SK-N-SH treated with all-trans-retinoic acid at 6 μM for 48 hours (cell line): ENCODE measurements at regions not wholly inside any gene's neighbourhood (a gene's known extent, or its start where the extent isn't known, plus 50 kb on each side); places are given as distances from the start of the nearest gene placed in this dataset.

Experiments
- ATAC-seq: fragments of 200-7000 bp; cut with Tn5 transposase; 3 replicates; pipeline ENCODE4 v1.9.1; 2020; ENCODE audit warnings: mild to moderate bottlenecking, moderate library complexity
- ARNTL ChIP-seq: fragments of 450-650 bp; formaldehyde crosslinking; IDR thresholded peaks from 2 replicates; pipeline ENCODE4 v1.5.0; 2020; ENCODE audit warnings: low read depth, mild to moderate bottlenecking, moderate library complexity, borderline replicate concordance
- BACH2 ChIP-seq: fragments of 250-450 bp; sonication (Bioruptor Pico); IDR thresholded peaks from 2 replicates; pipeline ENCODE4 v1.9.0; 2021; ENCODE audit warnings: mild to moderate bottlenecking, borderline replicate concordance
- CSDC2 ChIP-seq: fragments of 250-450 bp; sonication (Bioruptor Pico); IDR thresholded peaks from 2 replicates; pipeline ENCODE4 v1.5.0; 2020; ENCODE audit warnings: mild to moderate bottlenecking, moderate library complexity
- ESRRG ChIP-seq: fragments of 250-450 bp; sonication (Bioruptor Pico); IDR thresholded peaks from 2 replicates; pipeline ENCODE4 v1.6.1; 2021; ENCODE audit warnings: mild to moderate bottlenecking
- GLIS3 ChIP-seq: fragments of 250-450 bp; sonication (Bioruptor Pico); IDR thresholded peaks from 2 replicates; pipeline ENCODE4 v1.5.0; 2020; ENCODE audit warnings: mild to moderate bottlenecking, moderate library complexity
- ISL1 ChIP-seq: fragments of 250-450 bp; sonication (Bioruptor Pico); IDR thresholded peaks from 2 replicates; pipeline ENCODE4 v2.1.2; 2022; ENCODE audit warnings: mild to moderate bottlenecking, moderate library complexity
- OSR1 ChIP-seq: fragments of 250-450 bp; sonication (Bioruptor Pico); IDR thresholded peaks from 2 replicates; pipeline ENCODE4 v1.8.0; 2022; ENCODE audit warnings: moderate library complexity, mild to moderate bottlenecking, inconsistent platforms
- PPARA ChIP-seq: fragments of 250-450 bp; sonication (Bioruptor Pico); IDR thresholded peaks from 2 replicates; pipeline ENCODE4 v1.5.0; 2020; ENCODE audit warnings: mild to moderate bottlenecking, borderline replicate concordance
- RARB ChIP-seq: fragments of 250-450 bp; sonication (Bioruptor Pico); IDR thresholded peaks from 2 replicates; pipeline ENCODE4 v1.8.0; 2021; ENCODE audit warnings: mild to moderate bottlenecking, moderate library complexity
- TCF4 ChIP-seq: fragments of 250-450 bp; sonication (Bioruptor Pico); IDR thresholded peaks from 2 replicates; pipeline ENCODE4 v1.8.0; 2021; ENCODE audit warnings: mild to moderate bottlenecking, moderate library complexity, borderline replicate concordance
- TOX ChIP-seq: fragments of 250-450 bp; sonication (Bioruptor Pico); IDR thresholded peaks from 2 replicates; pipeline ENCODE4 v1.8.0; 2021; ENCODE audit warnings: mild to moderate bottlenecking, moderate library complexity, borderline replicate concordance
- ZC3H10 ChIP-seq: fragments of 250-450 bp; sonication (Bioruptor Pico); IDR thresholded peaks from 2 replicates; pipeline ENCODE4 v1.5.1; 2021; ENCODE audit warnings: mild to moderate bottlenecking, moderate library complexity
- ZFP3 ChIP-seq: fragments of 250-450 bp; sonication (Bioruptor Pico); IDR thresholded peaks from 2 replicates; pipeline ENCODE4 v1.5.0; 2020; ENCODE audit warnings: mild to moderate bottlenecking, moderate library complexity
- ZFP30 ChIP-seq: fragments of 450-650 bp; formaldehyde crosslinking; IDR thresholded peaks from 2 replicates; pipeline ENCODE4 v1.5.0; 2022; ENCODE audit warnings: mild to moderate bottlenecking, moderate library complexity
- ZNF565 ChIP-seq: fragments of 450-650 bp; formaldehyde crosslinking; conservative IDR thresholded peaks from 2 replicates; pipeline ENCODE4 v1.5.0; 2020; ENCODE audit warnings: low read depth, mild to moderate bottlenecking, moderate library complexity
- ZNF70 ChIP-seq: fragments of 450-650 bp; formaldehyde crosslinking; IDR thresholded peaks from 2 replicates; pipeline ENCODE4 v1.5.0; 2020; ENCODE audit warnings: mild to moderate bottlenecking, moderate library complexity
- TF ChIP-seq, protein P1 (sequence below): fragments of 250-450 bp; sonication (Bioruptor Pico); IDR thresholded peaks from 2 replicates; pipeline ENCODE4 v1.8.0; 2020; ENCODE audit warnings: mild to moderate bottlenecking, moderate library complexity, borderline replicate concordance
- TF ChIP-seq, protein P2 (sequence below): fragments of 250-450 bp; sonication (Bioruptor Pico); IDR thresholded peaks from 2 replicates; pipeline ENCODE4 v1.5.0; 2020; ENCODE audit warnings: mild to moderate bottlenecking, moderate library complexity
- TF ChIP-seq, protein P3 (sequence below): fragments of 250-450 bp; sonication (Bioruptor Pico); IDR thresholded peaks from 2 replicates; pipeline ENCODE4 v1.5.1; 2020; ENCODE audit warnings: low read depth, mild to moderate bottlenecking, moderate library complexity
- TF ChIP-seq, protein P4 (sequence below): fragments of 250-450 bp; sonication (Bioruptor Pico); IDR thresholded peaks from 2 replicates; pipeline ENCODE4 v1.5.1; 2021; ENCODE audit warnings: mild to moderate bottlenecking, moderate library complexity
- TF ChIP-seq, protein P5 (sequence below): fragments of 250-450 bp; sonication (Bioruptor Pico); IDR thresholded peaks from 2 replicates; pipeline ENCODE4 v1.8.0; 2021; ENCODE audit warnings: low read depth, mild to moderate bottlenecking, moderate library complexity, borderline replicate concordance

DNA sequence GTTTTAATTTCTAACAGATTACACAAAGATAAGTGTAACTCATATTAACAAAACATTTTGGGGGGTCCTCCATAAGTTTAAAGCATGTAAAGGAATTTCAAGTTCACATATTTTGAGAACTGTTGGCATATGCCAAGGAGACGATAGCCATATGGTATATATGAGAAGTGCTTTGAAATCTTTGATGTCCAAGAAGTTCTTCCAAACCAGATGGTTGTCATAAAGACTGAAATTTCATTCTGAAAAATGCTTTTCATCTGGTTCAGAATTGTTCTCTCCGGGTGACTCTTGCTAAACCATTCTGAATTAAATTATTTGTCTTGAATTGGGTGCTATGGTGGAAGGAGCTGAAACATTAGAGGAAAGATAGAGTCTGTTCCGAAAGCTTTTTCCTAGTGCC lies 513.0 kb upstream of the AKR1E2 start:
- ATAC-seq = no peak
- no peak for TF ChIP-seq ZC3H10 (CRISPR knock-in tag)
- no peak for TF ChIP-seq ARNTL (CRISPR knock-in tag)
- TF ChIP-seq BACH2 (CRISPR knock-in tag) = no peak
- TF ChIP-seq RARB = no peak
- TF ChIP-seq, protein P1, sequence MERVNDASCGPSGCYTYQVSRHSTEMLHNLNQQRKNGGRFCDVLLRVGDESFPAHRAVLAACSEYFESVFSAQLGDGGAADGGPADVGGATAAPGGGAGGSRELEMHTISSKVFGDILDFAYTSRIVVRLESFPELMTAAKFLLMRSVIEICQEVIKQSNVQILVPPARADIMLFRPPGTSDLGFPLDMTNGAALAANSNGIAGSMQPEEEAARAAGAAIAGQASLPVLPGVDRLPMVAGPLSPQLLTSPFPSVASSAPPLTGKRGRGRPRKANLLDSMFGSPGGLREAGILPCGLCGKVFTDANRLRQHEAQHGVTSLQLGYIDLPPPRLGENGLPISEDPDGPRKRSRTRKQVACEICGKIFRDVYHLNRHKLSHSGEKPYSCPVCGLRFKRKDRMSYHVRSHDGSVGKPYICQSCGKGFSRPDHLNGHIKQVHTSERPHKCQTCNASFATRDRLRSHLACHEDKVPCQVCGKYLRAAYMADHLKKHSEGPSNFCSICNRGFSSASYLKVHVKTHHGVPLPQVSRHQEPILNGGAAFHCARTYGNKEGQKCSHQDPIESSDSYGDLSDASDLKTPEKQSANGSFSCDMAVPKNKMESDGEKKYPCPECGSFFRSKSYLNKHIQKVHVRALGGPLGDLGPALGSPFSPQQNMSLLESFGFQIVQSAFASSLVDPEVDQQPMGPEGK (CRISPR knock-in tag) = no peak
- no peak for TF ChIP-seq PPARA
- no peak for TF ChIP-seq ESRRG (CRISPR knock-in tag)
- no peak for TF ChIP-seq ZNF565 (CRISPR knock-in tag)
- TF ChIP-seq, protein P2, sequence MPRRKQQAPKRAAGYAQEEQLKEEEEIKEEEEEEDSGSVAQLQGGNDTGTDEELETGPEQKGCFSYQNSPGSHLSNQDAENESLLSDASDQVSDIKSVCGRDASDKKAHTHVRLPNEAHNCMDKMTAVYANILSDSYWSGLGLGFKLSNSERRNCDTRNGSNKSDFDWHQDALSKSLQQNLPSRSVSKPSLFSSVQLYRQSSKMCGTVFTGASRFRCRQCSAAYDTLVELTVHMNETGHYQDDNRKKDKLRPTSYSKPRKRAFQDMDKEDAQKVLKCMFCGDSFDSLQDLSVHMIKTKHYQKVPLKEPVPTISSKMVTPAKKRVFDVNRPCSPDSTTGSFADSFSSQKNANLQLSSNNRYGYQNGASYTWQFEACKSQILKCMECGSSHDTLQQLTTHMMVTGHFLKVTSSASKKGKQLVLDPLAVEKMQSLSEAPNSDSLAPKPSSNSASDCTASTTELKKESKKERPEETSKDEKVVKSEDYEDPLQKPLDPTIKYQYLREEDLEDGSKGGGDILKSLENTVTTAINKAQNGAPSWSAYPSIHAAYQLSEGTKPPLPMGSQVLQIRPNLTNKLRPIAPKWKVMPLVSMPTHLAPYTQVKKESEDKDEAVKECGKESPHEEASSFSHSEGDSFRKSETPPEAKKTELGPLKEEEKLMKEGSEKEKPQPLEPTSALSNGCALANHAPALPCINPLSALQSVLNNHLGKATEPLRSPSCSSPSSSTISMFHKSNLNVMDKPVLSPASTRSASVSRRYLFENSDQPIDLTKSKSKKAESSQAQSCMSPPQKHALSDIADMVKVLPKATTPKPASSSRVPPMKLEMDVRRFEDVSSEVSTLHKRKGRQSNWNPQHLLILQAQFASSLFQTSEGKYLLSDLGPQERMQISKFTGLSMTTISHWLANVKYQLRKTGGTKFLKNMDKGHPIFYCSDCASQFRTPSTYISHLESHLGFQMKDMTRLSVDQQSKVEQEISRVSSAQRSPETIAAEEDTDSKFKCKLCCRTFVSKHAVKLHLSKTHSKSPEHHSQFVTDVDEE (CRISPR knock-in tag) = no peak
- TF ChIP-seq, protein P3, sequence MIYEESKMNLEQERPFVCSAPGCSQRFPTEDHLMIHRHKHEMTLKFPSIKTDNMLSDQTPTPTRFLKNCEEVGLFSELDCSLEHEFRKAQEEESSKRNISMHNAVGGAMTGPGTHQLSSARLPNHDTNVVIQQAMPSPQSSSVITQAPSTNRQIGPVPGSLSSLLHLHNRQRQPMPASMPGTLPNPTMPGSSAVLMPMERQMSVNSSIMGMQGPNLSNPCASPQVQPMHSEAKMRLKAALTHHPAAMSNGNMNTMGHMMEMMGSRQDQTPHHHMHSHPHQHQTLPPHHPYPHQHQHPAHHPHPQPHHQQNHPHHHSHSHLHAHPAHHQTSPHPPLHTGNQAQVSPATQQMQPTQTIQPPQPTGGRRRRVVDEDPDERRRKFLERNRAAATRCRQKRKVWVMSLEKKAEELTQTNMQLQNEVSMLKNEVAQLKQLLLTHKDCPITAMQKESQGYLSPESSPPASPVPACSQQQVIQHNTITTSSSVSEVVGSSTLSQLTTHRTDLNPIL = no peak
- TF ChIP-seq ZNF70 = no peak
- TF ChIP-seq, protein P4, sequence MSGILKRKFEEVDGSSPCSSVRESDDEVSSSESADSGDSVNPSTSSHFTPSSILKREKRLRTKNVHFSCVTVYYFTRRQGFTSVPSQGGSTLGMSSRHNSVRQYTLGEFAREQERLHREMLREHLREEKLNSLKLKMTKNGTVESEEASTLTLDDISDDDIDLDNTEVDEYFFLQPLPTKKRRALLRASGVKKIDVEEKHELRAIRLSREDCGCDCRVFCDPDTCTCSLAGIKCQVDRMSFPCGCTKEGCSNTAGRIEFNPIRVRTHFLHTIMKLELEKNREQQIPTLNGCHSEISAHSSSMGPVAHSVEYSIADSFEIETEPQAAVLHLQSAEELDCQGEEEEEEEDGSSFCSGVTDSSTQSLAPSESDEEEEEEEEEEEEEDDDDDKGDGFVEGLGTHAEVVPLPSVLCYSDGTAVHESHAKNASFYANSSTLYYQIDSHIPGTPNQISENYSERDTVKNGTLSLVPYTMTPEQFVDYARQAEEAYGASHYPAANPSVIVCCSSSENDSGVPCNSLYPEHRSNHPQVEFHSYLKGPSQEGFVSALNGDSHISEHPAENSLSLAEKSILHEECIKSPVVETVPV = no peak
- TF ChIP-seq, protein P5, sequence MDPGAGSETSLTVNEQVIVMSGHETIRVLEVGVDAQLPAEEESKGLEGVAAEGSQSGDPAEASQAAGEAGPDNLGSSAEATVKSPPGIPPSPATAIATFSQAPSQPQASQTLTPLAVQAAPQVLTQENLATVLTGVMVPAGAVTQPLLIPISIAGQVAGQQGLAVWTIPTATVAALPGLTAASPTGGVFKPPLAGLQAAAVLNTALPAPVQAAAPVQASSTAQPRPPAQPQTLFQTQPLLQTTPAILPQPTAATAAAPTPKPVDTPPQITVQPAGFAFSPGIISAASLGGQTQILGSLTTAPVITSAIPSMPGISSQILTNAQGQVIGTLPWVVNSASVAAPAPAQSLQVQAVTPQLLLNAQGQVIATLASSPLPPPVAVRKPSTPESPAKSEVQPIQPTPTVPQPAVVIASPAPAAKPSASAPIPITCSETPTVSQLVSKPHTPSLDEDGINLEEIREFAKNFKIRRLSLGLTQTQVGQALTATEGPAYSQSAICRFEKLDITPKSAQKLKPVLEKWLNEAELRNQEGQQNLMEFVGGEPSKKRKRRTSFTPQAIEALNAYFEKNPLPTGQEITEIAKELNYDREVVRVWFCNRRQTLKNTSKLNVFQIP = no peak
- TF ChIP-seq TCF4 (CRISPR knock-in tag) = no peak
- no peak for TF ChIP-seq TOX (CRISPR knock-in tag)
- no peak for TF ChIP-seq ISL1 (CRISPR knock-in tag)
- TF ChIP-seq ZFP3 (CRISPR knock-in tag) = no peak

DNA sequence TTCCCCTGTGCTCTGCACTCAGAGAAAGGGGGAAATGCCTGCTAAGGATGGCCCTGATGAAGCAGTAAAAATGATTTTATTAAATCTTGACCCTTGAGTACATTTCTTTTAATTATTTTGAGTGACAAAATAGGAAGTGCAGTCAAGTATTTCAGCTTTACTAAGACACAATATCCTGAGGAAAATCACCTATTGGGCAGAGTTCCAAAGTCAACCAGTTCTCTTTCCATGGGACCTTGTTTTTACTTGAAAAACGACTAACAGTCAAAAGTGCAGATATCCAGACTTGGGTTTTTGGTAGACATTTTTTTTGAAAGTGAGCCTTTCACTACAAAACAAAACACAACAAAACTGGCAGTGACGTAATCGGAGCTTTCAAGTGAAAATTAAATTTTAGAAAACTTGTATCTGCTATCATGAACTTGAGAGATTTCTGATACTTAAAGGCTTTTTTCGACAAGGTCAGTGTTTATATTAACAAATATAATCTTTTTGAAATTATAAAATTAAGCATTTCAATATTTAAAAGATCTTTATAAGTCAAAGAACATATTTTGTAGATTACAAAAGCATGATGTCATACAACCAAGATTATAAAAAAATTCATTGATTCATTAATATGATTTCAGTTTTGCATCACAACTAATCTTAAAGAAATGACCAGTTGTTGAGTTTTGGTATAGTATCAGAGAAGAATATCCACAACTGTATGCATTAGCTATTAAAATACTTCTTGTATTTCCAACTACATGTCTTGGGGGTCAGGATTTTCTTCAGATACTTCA lies 513.8 kb upstream of the AKR1E2 start:
- ATAC-seq = no peak
- TF ChIP-seq ISL1 (CRISPR knock-in tag) = peak; percentile 24; the same call in 1 of the 2 replicates
- no peak for TF ChIP-seq ZFP30 (CRISPR knock-in tag)

DNA sequence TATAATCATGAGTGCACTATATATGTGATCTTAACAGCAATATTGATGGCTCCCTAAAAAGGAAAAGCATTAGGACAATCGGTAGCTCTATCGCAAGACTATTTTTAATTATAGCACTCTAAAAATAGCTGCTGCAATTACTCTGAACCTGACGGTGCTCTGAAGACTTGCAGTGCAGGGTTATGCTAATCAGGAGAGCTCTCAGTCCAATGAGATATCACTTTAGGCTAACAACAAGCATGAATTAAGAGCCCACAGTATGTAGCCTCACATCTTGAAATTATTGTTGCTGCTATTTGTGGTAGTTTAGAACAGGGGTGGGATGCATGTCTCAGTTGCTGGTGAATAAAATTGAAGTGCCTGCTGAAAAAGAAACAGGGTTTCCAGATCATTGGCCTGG lies 515.8 kb upstream of the AKR1E2 start:
- TF ChIP-seq OSR1 (CRISPR knock-in tag) = no peak
- no peak for TF ChIP-seq CSDC2
- no peak for TF ChIP-seq ESRRG (CRISPR knock-in tag)
- TF ChIP-seq BACH2 (CRISPR knock-in tag) = no peak
- TF ChIP-seq GLIS3 (CRISPR knock-in tag) = no peak
- no peak for TF ChIP-seq ZFP30 (CRISPR knock-in tag)
- ATAC-seq = no peak
